ENCODE measurements at regions not wholly inside any gene's neighbourhood (a gene's known extent, or its start where the extent isn't known, plus 50 kb on each side); places are given as distances from the start of the nearest gene placed in this dataset.

DNA sequence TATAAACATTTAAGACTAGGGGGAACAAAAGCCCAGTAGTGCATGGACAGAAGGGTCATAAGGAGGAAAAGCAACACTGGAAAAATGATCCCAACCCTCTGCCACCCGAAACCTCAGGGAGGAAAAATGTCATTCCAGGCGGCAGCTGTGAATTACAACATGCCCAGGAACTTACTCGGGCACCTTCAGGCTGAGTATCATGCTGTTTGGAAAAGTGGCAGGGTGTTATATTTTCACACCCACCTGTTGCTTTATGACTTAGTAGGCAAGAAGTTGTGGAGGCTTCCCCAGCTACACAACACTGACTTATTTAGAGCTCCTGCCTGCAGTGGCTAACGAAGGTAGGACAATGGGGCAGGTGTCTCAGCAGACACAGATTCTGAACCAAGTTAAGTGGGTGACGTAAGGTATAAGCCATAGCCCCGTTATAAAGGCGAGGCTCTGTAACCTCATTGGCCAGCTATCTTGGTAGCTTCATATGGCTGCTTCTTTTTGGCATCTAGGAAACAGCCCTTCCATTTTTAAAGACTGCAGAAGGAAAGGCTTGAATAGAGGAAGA lies 96.1 kb upstream of the IFNG-AS1 start:
- TF ChIP-seq, protein P1, sequence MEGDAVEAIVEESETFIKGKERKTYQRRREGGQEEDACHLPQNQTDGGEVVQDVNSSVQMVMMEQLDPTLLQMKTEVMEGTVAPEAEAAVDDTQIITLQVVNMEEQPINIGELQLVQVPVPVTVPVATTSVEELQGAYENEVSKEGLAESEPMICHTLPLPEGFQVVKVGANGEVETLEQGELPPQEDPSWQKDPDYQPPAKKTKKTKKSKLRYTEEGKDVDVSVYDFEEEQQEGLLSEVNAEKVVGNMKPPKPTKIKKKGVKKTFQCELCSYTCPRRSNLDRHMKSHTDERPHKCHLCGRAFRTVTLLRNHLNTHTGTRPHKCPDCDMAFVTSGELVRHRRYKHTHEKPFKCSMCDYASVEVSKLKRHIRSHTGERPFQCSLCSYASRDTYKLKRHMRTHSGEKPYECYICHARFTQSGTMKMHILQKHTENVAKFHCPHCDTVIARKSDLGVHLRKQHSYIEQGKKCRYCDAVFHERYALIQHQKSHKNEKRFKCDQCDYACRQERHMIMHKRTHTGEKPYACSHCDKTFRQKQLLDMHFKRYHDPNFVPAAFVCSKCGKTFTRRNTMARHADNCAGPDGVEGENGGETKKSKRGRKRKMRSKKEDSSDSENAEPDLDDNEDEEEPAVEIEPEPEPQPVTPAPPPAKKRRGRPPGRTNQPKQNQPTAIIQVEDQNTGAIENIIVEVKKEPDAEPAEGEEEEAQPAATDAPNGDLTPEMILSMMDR (IDR thresholded peaks at IDR 0.05), result no peak
- TF ChIP-seq GABPA (IDR thresholded peaks at IDR 0.05; ENCODE audit: low read depth), result no peak
- no peak for TF ChIP-seq JUND (IDR thresholded peaks at IDR 0.05)

All from SK-N-SH (cell line).